OCI-LY7 (cell line): ENCODE measurements at regions not wholly inside any gene's neighbourhood (a gene's known extent, or its start where the extent isn't known, plus 50 kb on each side); places are given as distances from the start of the nearest gene placed in this dataset.

Experiments used
- EZH2phosphoT487 ChIP-seq: fragments of 200-600 bp; sonication (generic); IDR thresholded peaks from 2 replicates; pipeline ENCODE4 v1.6.1; 2018; ENCODE audit warnings: low read depth, borderline replicate concordance, mild to moderate bottlenecking, mixed run types, antibody characterized with exemption, low read length, moderate library complexity, mixed read lengths
- TF ChIP-seq, protein P1 (sequence below): fragments of 200-600 bp; sonication (generic); conservative IDR thresholded peaks from 2 replicates; pipeline ENCODE4 v1.5.1; 2014; ENCODE audit warnings: mild to moderate bottlenecking, antibody characterized with exemption, low read length, moderate library complexity, mixed read lengths

DNA sequence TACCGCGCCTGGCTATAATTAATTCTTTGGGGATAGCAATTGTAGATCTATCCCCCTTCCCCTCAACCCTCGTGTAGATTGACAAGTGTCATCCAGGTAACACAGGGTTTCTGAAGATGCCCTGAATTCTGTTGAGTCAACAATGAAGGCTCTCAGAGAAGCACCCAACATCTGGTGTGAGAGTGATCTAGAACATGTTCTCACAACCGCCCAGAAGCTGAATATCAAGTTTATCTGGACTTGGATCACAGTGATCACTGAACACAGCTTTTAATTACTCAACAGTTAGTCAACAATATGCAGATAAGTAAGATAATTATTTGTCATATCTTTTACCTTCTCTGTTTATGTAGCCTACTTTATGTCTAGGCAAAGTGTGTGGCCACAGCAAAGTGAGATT lies 204.2 kb upstream of the RGMB start:
- TF ChIP-seq, protein P1, sequence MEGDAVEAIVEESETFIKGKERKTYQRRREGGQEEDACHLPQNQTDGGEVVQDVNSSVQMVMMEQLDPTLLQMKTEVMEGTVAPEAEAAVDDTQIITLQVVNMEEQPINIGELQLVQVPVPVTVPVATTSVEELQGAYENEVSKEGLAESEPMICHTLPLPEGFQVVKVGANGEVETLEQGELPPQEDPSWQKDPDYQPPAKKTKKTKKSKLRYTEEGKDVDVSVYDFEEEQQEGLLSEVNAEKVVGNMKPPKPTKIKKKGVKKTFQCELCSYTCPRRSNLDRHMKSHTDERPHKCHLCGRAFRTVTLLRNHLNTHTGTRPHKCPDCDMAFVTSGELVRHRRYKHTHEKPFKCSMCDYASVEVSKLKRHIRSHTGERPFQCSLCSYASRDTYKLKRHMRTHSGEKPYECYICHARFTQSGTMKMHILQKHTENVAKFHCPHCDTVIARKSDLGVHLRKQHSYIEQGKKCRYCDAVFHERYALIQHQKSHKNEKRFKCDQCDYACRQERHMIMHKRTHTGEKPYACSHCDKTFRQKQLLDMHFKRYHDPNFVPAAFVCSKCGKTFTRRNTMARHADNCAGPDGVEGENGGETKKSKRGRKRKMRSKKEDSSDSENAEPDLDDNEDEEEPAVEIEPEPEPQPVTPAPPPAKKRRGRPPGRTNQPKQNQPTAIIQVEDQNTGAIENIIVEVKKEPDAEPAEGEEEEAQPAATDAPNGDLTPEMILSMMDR = no peak
- TF ChIP-seq EZH2phosphoT487 = no peak
